SK-N-SH (cell line): ENCODE measurements at regions not wholly inside any gene's neighbourhood (a gene's known extent, or its start where the extent isn't known, plus 50 kb on each side); places are given as distances from the start of the nearest gene placed in this dataset.

Experiments
- CTCF ChIA-PET: fragments of 300-600, 350-600 bp; formaldehyde crosslinking; extraction: SDS; loops from one replicate; lab custom pipeline; 2021; lab: Yijun Ruan, JAX
- POLR2A ChIA-PET: fragments of 350-600 bp; sonication (Branson Sonifier 250); formaldehyde crosslinking; extraction: SDS; loops from one replicate; lab custom pipeline; 2020; ENCODE audit warnings: antibody characterized with exemption, inconsistent platforms; lab: Yijun Ruan, JAX
- DNase-seq: peaks from one replicate; pipeline ENCODE4 v3.0.0; 2012
- H2AFZ ChIP-seq: fragments of 200-600 bp; sonication (generic); 2 replicates; pipeline ENCODE4 v1.8.1; 2016; ENCODE audit warnings: antibody characterized with exemption, mild to moderate bottlenecking, low read depth
- H3F3A ChIP-seq: fragments of 200-600 bp; sonication (generic); replicated peaks from 2 replicates; pipeline ENCODE3; 2016; ENCODE audit warnings: antibody characterized with exemption, mild to moderate bottlenecking; ENCODE audit not compliant: insufficient read depth
- H3K27ac ChIP-seq, 2 experiments: fragments of 200-500 bp in 1 of 2; fragments of 200-600 bp in 1 of 2; sonication (Bioruptor generic) in 1 of 2; sonication (generic), shearing (Covaris generic) in 1 of 2; 2 replicates each; pipeline versions ENCODE4 v1.5.1 to v1.6.1; 2014 to 2016; ENCODE audit warnings: low read depth in 2 of 2, inconsistent platforms in 1 of 2, low read length in 1 of 2, mild to moderate bottlenecking in 1 of 2, mixed read lengths in 1 of 2
- H3K27me3 ChIP-seq: fragments of 200-600 bp; sonication (generic), shearing (Covaris generic); 2 replicates; pipeline ENCODE4 v1.6.1; 2016; ENCODE audit warnings: mixed run types; ENCODE audit not compliant: insufficient read depth
- H3K36me3 ChIP-seq, 2 experiments: fragments of 200-500 bp in 1 of 2; fragments of 200-600 bp in 1 of 2; sonication (Bioruptor generic) in 1 of 2; sonication (generic) in 1 of 2; replicated peaks in 1 of 2; 2 replicates each; pipeline versions ENCODE3 to v1.5.1; 2014 to 2016; ENCODE audit warnings: low read length in 1 of 2, mild to moderate bottlenecking in 1 of 2; ENCODE audit not compliant: insufficient read depth in 2 of 2, control insufficient read depth in 1 of 2
- H3K4me1 ChIP-seq, 2 experiments: fragments of 200-500 bp in 1 of 2; fragments of 200-600 bp in 1 of 2; sonication (Bioruptor generic) in 1 of 2; sonication (generic), shearing (Covaris generic) in 1 of 2; 2 replicates each; pipeline versions ENCODE4 v1.5.1 to v1.6.1; 2014 to 2016; ENCODE audit warnings: low read depth in 1 of 2, low read length in 1 of 2, mixed run types in 1 of 2; ENCODE audit not compliant: insufficient read depth in 2 of 2, control insufficient read depth in 1 of 2
- H3K4me2 ChIP-seq: fragments of 200-600 bp; sonication (generic), shearing (Covaris generic); 2 replicates; pipeline ENCODE4 v1.6.1; 2017; ENCODE audit warnings: mixed run types
- H3K4me3 ChIP-seq, 2 experiments: fragments of 200-500 bp in 1 of 2; fragments of 200-600 bp in 1 of 2; sonication (Bioruptor generic) in 1 of 2; sonication (generic), shearing (Covaris generic) in 1 of 2; 2 replicates each; pipeline versions ENCODE4 v1.5.1 to v1.8.1; 2014 to 2016; ENCODE audit warnings: low read depth in 2 of 2, inconsistent platforms in 1 of 2, low read length in 1 of 2, mild to moderate bottlenecking in 1 of 2, mixed read lengths in 1 of 2, moderate library complexity in 1 of 2
- H3K79me2 ChIP-seq: fragments of 200-600 bp; sonication (generic); 2 replicates; pipeline ENCODE4 v1.8.1; 2017; ENCODE audit warnings: mild to moderate bottlenecking; ENCODE audit not compliant: insufficient read depth
- H3K9ac ChIP-seq: fragments of 200-600 bp; sonication (generic); 2 replicates; pipeline ENCODE4 v1.6.1; 2017; ENCODE audit warnings: mixed run types
- H3K9me2 ChIP-seq: fragments of 200-600 bp; sonication (generic); 2 replicates; pipeline ENCODE4 v1.6.1; 2017; ENCODE audit warnings: mixed run types
- H3K9me3 ChIP-seq: fragments of 200-600 bp; sonication (generic); 2 replicates; pipeline ENCODE4 v1.6.1; 2017; ENCODE audit warnings: mixed run types, mild to moderate bottlenecking, moderate library complexity
- H4K20me1 ChIP-seq: fragments of 200-600 bp; sonication (generic); 2 replicates; pipeline ENCODE4 v1.6.1; 2017; ENCODE audit warnings: mild to moderate bottlenecking, mixed run types; ENCODE audit not compliant: insufficient read depth
- CHD2 ChIP-seq: fragments of 150-350 bp; IDR thresholded peaks from 2 replicates; pipeline ENCODE4 v1.6.1; 2018; ENCODE audit warnings: low read length; ENCODE audit not compliant: partially characterized antibody
- CTCF ChIP-seq: fragments of 200-600 bp; sonication (generic); IDR thresholded peaks from 2 replicates; pipeline ENCODE4 v1.6.1; 2017; ENCODE audit warnings: antibody characterized with exemption, mild to moderate bottlenecking, moderate library complexity
- EZH2phosphoT487 ChIP-seq: fragments of 200-600 bp; sonication (generic); IDR thresholded peaks from 2 replicates; pipeline ENCODE4 v1.6.1; 2017; ENCODE audit warnings: low read depth, mixed run types, mild to moderate bottlenecking, antibody characterized with exemption, moderate library complexity, borderline replicate concordance
- FOSL2 ChIP-seq: IDR thresholded peaks from 2 replicates; pipeline ENCODE4 v1.4.0; 2012; ENCODE audit warnings: low read depth, mild to moderate bottlenecking, moderate library complexity, borderline replicate concordance
- FOXJ3 ChIP-seq: sonication (generic); formaldehyde crosslinking; IDR thresholded peaks from 2 replicates; pipeline ENCODE4 v1.5.1; 2020; ENCODE audit warnings: mild to moderate bottlenecking, missing genetic modification reagents
- FOXM1 ChIP-seq: IDR thresholded peaks from 2 replicates; pipeline ENCODE4 v1.4.0; 2012; ENCODE audit warnings: low read depth, mild to moderate bottlenecking
- GABPA ChIP-seq: IDR thresholded peaks from 2 replicates; pipeline ENCODE4 v1.4.0; 2012; ENCODE audit warnings: low read depth, mild to moderate bottlenecking
- IRF3 ChIP-seq: fragments of 150-350 bp; IDR thresholded peaks from 2 replicates; pipeline ENCODE4 v1.6.1; 2016; ENCODE audit warnings: mild to moderate bottlenecking, low read depth, low read length
- JUND ChIP-seq: IDR thresholded peaks from 2 replicates; pipeline ENCODE4 v1.4.0; 2012
- MAX ChIP-seq: IDR thresholded peaks from 2 replicates; pipeline ENCODE4 v1.4.0; 2012; ENCODE audit warnings: low read depth
- MEF2A ChIP-seq: IDR thresholded peaks from 2 replicates; pipeline ENCODE4 v1.4.0; 2012; ENCODE audit warnings: low read depth, borderline replicate concordance
- NFIC ChIP-seq: IDR thresholded peaks from 2 replicates; pipeline ENCODE4 v1.4.0; 2012; ENCODE audit warnings: borderline replicate concordance
- NRF1 ChIP-seq: IDR thresholded peaks from 2 replicates; pipeline ENCODE4 v1.6.1; 2012; ENCODE audit warnings: low read depth, mild to moderate bottlenecking, low read length
- PBX3 ChIP-seq: IDR thresholded peaks from 2 replicates; pipeline ENCODE4; 2012
- POLR2AphosphoS5 ChIP-seq: IDR thresholded peaks from 2 replicates; pipeline ENCODE4 v1.6.1; 2012; ENCODE audit warnings: low read depth, low read length
- RCOR1 ChIP-seq: fragments of 150-350 bp; IDR thresholded peaks from 2 replicates; pipeline ENCODE4 v1.6.1; 2017; ENCODE audit warnings: antibody characterized with exemption, low read length
- RXRA ChIP-seq: IDR thresholded peaks from 2 replicates; pipeline ENCODE4 v1.4.0; 2012; ENCODE audit warnings: low read depth, mild to moderate bottlenecking, borderline replicate concordance
- SMC3 ChIP-seq: IDR thresholded peaks from 2 replicates; pipeline ENCODE4 v1.6.1; 2012; ENCODE audit warnings: low read depth, low read length, improper control_type of control experiment
- TAF1 ChIP-seq: IDR thresholded peaks from 2 replicates; pipeline ENCODE4 v1.6.1; 2012; ENCODE audit warnings: low read depth, mild to moderate bottlenecking, low read length, moderate library complexity, borderline replicate concordance
- TEAD4 ChIP-seq: IDR thresholded peaks from 2 replicates; pipeline ENCODE4 v1.4.0; 2012; ENCODE audit warnings: mild to moderate bottlenecking, borderline replicate concordance; ENCODE audit not compliant: insufficient read depth
- USF1 ChIP-seq: IDR thresholded peaks from 2 replicates; pipeline ENCODE4 v1.4.0; 2012; ENCODE audit warnings: low read depth, borderline replicate concordance
- USF2 ChIP-seq: fragments of 150-350 bp; IDR thresholded peaks from 2 replicates; pipeline ENCODE4 v1.6.1; 2017; ENCODE audit warnings: antibody characterized with exemption, low read length, low read depth, borderline replicate concordance
- YY1 ChIP-seq: IDR thresholded peaks from 2 replicates; pipeline ENCODE4 v1.4.0; 2012; ENCODE audit warnings: low read depth, mild to moderate bottlenecking
- WGBS: methylation state at CpG from one replicate; pipeline ENCODE4 v1.1.6; 2017; ENCODE audit warnings: low lambda C conversion rate; 5-methylcytosine and 5-hydroxymethylcytosine counted together

GRCh38 chr4:65265526-65265925, 404.8 kb downstream of the EPHA5 start:
- Histone ChIP-seq H3K9ac (no peak overlapping the region), H4K20me1 (no peaks in the 10 kb centered on the region), H3K9me3 (no peaks in the 10 kb centered on the region; the same call in 1 of the 2 replicates), H3K4me3 (no peak overlapping the region), H3K27me3 (no peaks in the 10 kb centered on the region), H3K79me2 (no peaks in the 10 kb centered on the region), H3F3A (no peaks in the 10 kb centered on the region), H3K36me3 (no peaks in the 10 kb centered on the region), H3K4me2 (no peak overlapping the region), H3K9me2 (no peaks in the 10 kb centered on the region), H3K4me1 (no peaks in the 10 kb centered on the region), H3K27ac (no peak overlapping the region), H2AFZ (no peak overlapping the region)
- no peak for TF ChIP-seq MEF2A
- no peak for TF ChIP-seq IRF3
- no peak for TF ChIP-seq CHD2
- TF ChIP-seq NFIC: no peak
- TF ChIP-seq POLR2AphosphoS5: no peak
- no peak for TF ChIP-seq JUND
- TF ChIP-seq SMC3: no peak
- TF ChIP-seq RXRA: no peak
- TF ChIP-seq TAF1: no peak
- no peak for TF ChIP-seq FOXJ3
- no peak for TF ChIP-seq EZH2phosphoT487
- no peak for TF ChIP-seq PBX3
- no peak for TF ChIP-seq RCOR1
- ChIA-PET CTCF (no interaction called here), POLR2A (no interaction called here)
- no peak for DNase-seq

GRCh38 chr4:65259296-65259695, 411.0 kb downstream of the EPHA5 start:
- H3K36me3 ChIP-seq: no peaks in the 10 kb centered on the region
- H3K9me3 ChIP-seq: no peaks in the 10 kb centered on the region
- no peaks in the 10 kb centered on the region for H3K4me1 ChIP-seq
- DNase-seq: no peak
- no peak overlapping the region for H3K27ac ChIP-seq
- H3K27me3 ChIP-seq: no peaks in the 10 kb centered on the region
- no peak overlapping the region for H2AFZ ChIP-seq
- H3K4me3 ChIP-seq: no peak overlapping the region
- H3K9me2 ChIP-seq: no peaks in the 10 kb centered on the region
- no peaks in the 10 kb centered on the region for H3F3A ChIP-seq
- WGBS: 5% methylated on average over 3 of the region's 3 CpGs
- POLR2A ChIA-PET: no interaction called here
- H4K20me1 ChIP-seq: no peaks in the 10 kb centered on the region
- CTCF ChIA-PET: no interaction called here
- no peak overlapping the region for H3K4me2 ChIP-seq
- H3K9ac ChIP-seq: no peak overlapping the region
- H3K79me2 ChIP-seq: no peaks in the 10 kb centered on the region
- no peak for TF ChIP-seq RCOR1
- no peak for TF ChIP-seq FOXM1
- TF ChIP-seq GABPA: no peak
- TF ChIP-seq MAX: no peak
- no peak for TF ChIP-seq YY1
- TF ChIP-seq USF2: no peak
- TF ChIP-seq FOSL2: no peak
- TF ChIP-seq NRF1: no peak
- no peak for TF ChIP-seq SMC3
- no peak for TF ChIP-seq CTCF
- TF ChIP-seq USF1: no peak
- TF ChIP-seq TEAD4: no peak
